GM20000 (cell line): ENCODE measurements at regions not wholly inside any gene's neighbourhood (a gene's known extent, or its start where the extent isn't known, plus 50 kb on each side); places are given as distances from the start of the nearest gene placed in this dataset.
"Not testable (repeated sequence)": the region's sequence is repeated elsewhere in the genome, so short reads cannot be mapped to it uniquely, and the experiment has no call there.

Experiments used
- DNase-seq: peaks from one replicate; pipeline ENCODE4 v3.0.0; 2012; ENCODE audit warnings: low spot score
- TF ChIP-seq, protein P1 (sequence below): IDR thresholded peaks from 2 replicates; pipeline ENCODE4 v1.5.1; 2012; ENCODE audit warnings: mild to moderate bottlenecking, control low read depth; ENCODE audit errors: extremely low read depth, missing control alignments

- no peak for DNase-seq
- TF ChIP-seq, protein P1, sequence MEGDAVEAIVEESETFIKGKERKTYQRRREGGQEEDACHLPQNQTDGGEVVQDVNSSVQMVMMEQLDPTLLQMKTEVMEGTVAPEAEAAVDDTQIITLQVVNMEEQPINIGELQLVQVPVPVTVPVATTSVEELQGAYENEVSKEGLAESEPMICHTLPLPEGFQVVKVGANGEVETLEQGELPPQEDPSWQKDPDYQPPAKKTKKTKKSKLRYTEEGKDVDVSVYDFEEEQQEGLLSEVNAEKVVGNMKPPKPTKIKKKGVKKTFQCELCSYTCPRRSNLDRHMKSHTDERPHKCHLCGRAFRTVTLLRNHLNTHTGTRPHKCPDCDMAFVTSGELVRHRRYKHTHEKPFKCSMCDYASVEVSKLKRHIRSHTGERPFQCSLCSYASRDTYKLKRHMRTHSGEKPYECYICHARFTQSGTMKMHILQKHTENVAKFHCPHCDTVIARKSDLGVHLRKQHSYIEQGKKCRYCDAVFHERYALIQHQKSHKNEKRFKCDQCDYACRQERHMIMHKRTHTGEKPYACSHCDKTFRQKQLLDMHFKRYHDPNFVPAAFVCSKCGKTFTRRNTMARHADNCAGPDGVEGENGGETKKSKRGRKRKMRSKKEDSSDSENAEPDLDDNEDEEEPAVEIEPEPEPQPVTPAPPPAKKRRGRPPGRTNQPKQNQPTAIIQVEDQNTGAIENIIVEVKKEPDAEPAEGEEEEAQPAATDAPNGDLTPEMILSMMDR = no peak
Observed at GRCh38 chr18:30675072-30675471, 367.5 kb downstream of the DSC3 start.

- no peak for DNase-seq
- TF ChIP-seq, protein P1 = no peak
Observed at GRCh38 chr18:30674596-30674995, 367.9 kb downstream of the DSC3 start.

DNA sequence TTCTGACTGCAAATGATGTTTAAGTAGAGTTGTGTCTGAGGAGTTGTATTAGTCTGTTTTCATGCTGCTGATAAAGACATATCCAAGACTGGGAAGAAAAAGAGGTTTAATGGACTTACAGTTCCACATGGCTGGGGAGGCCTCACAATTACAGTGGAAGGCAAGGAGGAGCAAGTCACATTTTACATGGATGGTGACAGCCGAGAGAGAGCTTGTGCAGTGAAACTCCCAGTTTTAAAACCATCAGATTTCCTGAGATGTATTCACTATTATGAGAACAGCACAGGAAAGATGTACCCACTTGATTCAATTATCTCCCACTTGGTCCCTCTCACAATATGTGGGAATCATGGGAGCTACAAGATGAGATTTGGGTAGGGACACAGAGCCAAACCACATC, 370.1 kb downstream of the DSC3 start:
- DNase-seq = not testable (repeated sequence)

- TF ChIP-seq, protein P1 = no peak
- DNase-seq = no peak
Observed at GRCh38 chr18:30658306-30658705, 384.2 kb downstream of the DSC3 start.

- no peak for DNase-seq
- TF ChIP-seq, protein P1 = no peak
Observed at GRCh38 chr18:30652387-30652786, 390.2 kb downstream of the DSC3 start.

GRCh38 chr18:30650499-30650898, 392.0 kb downstream of the DSC3 start:
- TF ChIP-seq, protein P1 = no peak
- no peak for DNase-seq

- DNase-seq = no peak
- TF ChIP-seq, protein P1 = no peak
Observed at GRCh38 chr18:30644158-30644557, 398.4 kb downstream of the DSC3 start.

- TF ChIP-seq, protein P1 = no peak
- no peak for DNase-seq
Observed at GRCh38 chr18:30639361-30639760, 403.2 kb downstream of the DSC3 start.
